Mesenteric fat pad (tissue), 1 donor: ENCODE measurements at regions not wholly inside any gene's neighbourhood (a gene's known extent, or its start where the extent isn't known, plus 50 kb on each side); places are given as distances from the start of the nearest gene placed in this dataset.
"Not testable (repeated sequence)": the region's sequence is repeated elsewhere in the genome, so short reads cannot be mapped to it uniquely, and the experiment has no call there.

Experiments used
- DNase-seq: peaks from one replicate; pipeline ENCODE4 v3.0.0-alpha.2; 2020; ENCODE audit warnings: low spot score
- donor health status: DM: yes; HTN: yes; CAD: no.

GRCh38 chr9:65396601-65397000 is 111.6 kb upstream of the FOXD4L5 start:
- DNase-seq, result peak; percentile 33

- DNase-seq, result peak; percentile 73
Observed at GRCh38 chr9:65395789-65396188, 110.8 kb upstream of the FOXD4L5 start.

- DNase-seq, result peak; percentile 55
Observed at GRCh38 chr9:65395121-65395520, 110.1 kb upstream of the FOXD4L5 start.

GRCh38 chr9:65393111-65393810 is 108.3 kb upstream of the FOXD4L5 start:
- not testable (repeated sequence) for DNase-seq

GRCh38 chr9:65392611-65393010 is 107.6 kb upstream of the FOXD4L5 start:
- DNase-seq, result peak; percentile 49

- DNase-seq, result peak; percentile 95
Observed at GRCh38 chr9:65389710-65390109, 104.7 kb upstream of the FOXD4L5 start.

- DNase-seq, result peak; percentile 62
Observed at GRCh38 chr9:65389216-65389615, 104.2 kb upstream of the FOXD4L5 start.

- DNase-seq, result peak; percentile 93
Observed at GRCh38 chr9:65386699-65387098, 101.7 kb upstream of the FOXD4L5 start.

GRCh38 chr9:65386191-65386590 is 101.2 kb upstream of the FOXD4L5 start:
- peak; percentile 71 for DNase-seq

GRCh38 chr9:65385655-65386024 is 100.6 kb upstream of the FOXD4L5 start:
- peak; percentile 89 for DNase-seq

GRCh38 chr9:65384759-65385654 is 100.0 kb upstream of the FOXD4L5 start:
- DNase-seq, result peak; percentile 71

GRCh38 chr9:65384066-65384465 is 99.1 kb upstream of the FOXD4L5 start:
- DNase-seq, result peak; percentile 67

GRCh38 chr9:65383646-65384045 is 98.6 kb upstream of the FOXD4L5 start:
- DNase-seq, result peak; percentile 80

- peak; percentile 78 for DNase-seq
Observed at GRCh38 chr9:65382701-65383318, 97.8 kb upstream of the FOXD4L5 start.
